ENCODE measurements at regions not wholly inside any gene's neighbourhood (a gene's known extent, or its start where the extent isn't known, plus 50 kb on each side); places are given as distances from the start of the nearest gene placed in this dataset.
A peak's percentile ranks its signal among the peaks of the same experiment; 100 is the strongest.

GRCh38 chr2:4840791-4841190 lies 851.4 kb upstream of the SOX11 start:
- no peak for DNase-seq (ENCODE audit: low spot score)

DNA sequence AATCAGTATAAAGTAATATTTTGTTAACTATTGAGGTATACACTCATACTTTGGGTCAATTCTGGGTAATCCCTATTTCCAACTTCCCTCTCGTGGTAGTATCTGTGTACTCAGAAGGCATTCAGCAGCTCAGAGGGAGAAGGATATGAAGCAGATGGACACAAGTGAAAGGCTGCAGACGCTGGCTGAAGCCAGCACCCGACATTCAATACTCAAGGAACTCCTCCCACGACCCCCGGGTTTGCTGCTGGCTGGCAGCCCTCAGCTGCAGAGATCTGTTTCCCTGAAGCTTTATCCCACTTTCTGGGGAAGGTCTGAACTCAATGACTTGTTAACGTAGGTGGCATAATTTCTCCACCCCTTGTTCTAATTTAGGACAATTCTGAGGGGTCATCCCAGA lies 847.3 kb upstream of the SOX11 start:
- no peak for DNase-seq (ENCODE audit: low spot score)

- no peak for DNase-seq (ENCODE audit: low spot score)
These were observed 830.2 kb upstream of the SOX11 start for GRCh38 chr2:4862031-4862430.

DNA sequence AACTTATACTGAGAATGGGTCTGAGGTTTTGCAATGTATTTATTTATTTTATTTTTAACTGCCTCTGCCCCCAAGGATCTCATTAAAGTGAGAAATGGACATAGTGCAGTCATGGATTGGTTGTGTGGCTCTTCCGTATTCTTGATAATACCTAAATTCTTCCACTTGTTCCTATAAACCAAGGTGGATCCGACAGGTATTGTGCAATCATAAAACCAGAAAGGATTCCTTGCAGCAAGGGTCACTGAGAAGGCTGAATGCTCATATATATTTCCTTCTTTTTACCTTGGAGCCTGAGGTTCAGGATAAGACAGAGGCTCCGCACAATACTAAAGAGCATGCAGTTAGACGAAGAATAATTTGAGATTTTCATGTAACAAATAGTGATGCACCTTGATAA lies 826.0 kb upstream of the SOX11 start:
- DNase-seq (ENCODE audit: low spot score) = no peak

GRCh38 chr2:4868466-4868865 lies 823.7 kb upstream of the SOX11 start:
- DNase-seq (ENCODE audit: low spot score) = no peak

GRCh38 chr2:4869154-4869553 lies 823.0 kb upstream of the SOX11 start:
- no peak for DNase-seq (ENCODE audit: low spot score)

DNA sequence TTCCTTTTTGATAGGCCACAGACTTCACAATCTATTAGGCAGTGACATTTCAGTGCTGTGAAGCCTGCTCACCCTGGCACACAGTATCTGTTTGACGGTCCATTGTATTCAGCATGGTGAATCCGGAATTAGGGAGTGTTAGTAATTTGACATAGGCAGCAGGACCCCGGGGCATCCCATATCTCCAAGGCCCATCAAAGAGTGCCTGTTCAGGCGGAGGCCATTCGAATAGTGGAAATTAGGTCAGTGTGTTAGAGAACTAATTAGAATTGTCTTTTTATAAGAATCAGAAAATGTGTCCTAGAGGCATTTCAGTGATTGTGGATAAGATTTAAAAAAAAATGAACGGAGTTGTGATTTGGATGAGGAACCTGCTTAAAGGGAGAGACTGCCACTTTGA lies 818.8 kb upstream of the SOX11 start:
- DNase-seq (ENCODE audit: low spot score) = no peak

DNA sequence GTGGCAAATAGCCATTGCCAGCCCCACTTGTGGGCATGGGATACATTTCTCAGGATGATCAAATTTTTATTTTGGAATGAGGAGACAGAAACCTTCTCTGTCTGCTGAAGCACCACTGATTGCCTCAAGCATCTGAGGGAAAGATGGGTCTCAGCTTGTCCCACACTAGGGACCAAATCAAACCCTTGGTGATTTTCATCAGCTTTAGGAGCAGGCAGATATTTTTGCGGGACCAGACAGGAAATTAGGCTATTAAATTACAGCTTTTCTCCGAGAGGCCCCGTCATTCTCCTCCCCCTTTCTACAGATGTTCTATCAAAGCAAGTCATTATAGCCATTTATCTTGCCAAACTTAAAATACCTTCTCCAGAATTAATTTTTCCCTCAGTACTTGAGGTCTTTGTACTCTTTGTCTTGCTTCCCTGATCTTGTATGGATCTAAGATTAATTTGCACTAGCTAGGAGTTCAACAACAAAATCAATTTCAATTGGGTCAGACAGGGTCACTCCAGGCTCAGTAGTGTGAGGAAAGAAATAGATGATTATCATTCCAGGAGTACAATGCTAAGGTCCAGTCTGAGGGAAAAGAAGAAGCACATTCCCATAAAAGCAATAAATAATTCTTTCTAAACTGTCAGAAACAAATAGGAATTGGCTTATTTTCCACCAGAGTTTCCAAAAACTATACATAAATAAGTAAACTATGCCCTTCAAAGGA lies 818.1 kb upstream of the SOX11 start:
- DNase-seq (ENCODE audit: low spot score) = no peak

DNA sequence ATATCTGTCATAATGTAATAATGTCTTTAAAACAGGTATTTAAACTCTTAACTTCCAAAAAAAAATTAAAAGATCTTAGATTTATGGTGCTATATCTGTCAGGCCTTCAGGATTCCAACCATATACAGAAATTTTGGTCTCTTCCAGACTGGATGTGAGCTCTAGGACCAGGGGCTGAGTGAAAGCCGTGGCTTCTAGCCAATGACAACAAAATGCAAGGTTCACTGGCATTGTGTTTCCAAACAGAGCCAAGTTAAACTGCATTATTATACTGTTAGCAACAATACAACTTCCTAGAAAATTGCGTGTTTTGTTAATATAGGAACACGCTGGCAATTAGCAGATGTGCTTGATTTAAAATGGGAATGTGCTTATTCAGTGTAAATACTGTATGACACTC lies 809.8 kb upstream of the SOX11 start:
- no peak for DNase-seq (ENCODE audit: low spot score)

DNA sequence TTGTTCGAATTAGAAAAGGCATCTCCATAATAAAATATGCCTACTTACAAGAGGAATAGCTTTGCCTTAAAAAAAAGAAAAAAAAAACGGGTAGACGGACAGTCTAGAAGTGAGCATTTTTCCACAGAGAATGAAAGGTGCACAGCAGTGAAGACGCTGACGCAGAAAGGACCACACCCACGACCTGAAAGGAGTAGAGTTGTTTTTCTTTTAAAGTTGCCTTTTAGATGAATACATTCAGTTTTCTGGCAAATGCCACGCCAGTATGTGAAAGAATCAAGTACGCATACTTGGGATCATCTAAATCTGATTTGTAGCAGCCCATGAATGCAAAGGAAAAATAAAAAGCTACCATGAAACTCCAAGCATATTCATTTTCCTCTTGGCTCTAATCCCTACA lies 809.2 kb upstream of the SOX11 start:
- DNase-seq (ENCODE audit: low spot score) = no peak

- no peak for DNase-seq (ENCODE audit: low spot score)
These were observed 808.8 kb upstream of the SOX11 start for GRCh38 chr2:4883375-4883774.

GRCh38 chr2:4884117-4884571 lies 808.0 kb upstream of the SOX11 start:
- no peak for DNase-seq (ENCODE audit: low spot score)

DNA sequence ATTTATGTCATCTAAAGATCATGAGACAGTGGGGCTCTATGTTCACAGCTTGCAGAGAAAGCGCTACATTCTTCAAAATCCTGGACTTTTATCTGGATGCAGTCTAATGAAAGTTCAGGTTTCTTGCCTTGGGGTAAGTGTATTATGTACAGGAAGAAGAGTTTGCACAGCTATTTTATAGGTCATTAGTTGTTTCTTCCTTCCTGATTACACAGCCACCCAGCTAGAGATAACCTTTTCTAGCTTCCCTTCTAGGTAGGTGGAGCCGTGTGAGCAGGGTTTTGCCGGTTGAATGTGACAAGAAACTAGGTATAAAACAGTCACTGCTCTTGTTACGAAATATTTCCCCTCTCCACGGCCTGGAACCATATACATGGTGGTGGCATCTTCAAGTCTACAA lies 800.8 kb upstream of the SOX11 start:
- DNase-seq (ENCODE audit: low spot score) = no peak

- peak; percentile 28 for DNase-seq (ENCODE audit: low spot score)
These were observed 796.8 kb upstream of the SOX11 start for GRCh38 chr2:4895371-4895770.

DNA sequence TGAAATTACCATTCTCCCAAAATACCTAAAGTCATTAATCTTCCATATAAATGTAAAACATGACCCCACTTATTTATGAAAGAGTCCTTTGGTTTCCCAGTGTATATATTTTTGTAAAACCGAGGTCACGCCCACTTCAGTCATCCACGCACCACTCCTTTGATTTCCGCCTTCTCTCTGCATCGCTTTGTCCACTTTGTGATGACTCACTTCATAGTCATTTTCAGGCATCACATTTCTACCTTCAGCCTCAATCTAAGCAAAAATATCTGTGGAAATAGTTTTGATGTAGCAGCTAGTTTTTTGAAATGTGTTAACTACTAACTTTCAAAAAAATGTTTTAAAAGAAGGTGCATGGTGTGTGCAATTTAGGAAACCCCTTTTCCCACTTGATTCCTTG lies 793.5 kb upstream of the SOX11 start:
- peak; percentile 81 for DNase-seq (ENCODE audit: low spot score)

DNA sequence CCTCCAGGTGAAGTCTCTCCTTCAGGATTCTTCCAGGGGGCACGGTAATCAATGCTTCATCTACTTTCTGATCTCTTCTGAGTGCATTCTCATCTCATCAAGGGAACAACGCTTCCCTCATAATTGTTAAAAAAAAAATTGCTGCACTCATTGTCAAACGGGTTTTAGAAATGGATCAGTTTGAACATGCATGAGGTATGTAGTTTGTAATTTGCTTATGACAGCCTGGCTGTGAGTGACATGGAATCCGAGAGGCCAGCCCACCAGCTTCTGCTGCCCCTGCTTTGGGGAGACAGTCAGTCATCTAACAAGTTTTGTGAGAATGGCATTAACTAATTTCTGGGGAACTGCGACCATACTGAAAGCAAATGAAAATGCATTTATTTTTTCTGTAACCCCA lies 791.9 kb upstream of the SOX11 start:
- no peak for DNase-seq (ENCODE audit: low spot score)

DNA sequence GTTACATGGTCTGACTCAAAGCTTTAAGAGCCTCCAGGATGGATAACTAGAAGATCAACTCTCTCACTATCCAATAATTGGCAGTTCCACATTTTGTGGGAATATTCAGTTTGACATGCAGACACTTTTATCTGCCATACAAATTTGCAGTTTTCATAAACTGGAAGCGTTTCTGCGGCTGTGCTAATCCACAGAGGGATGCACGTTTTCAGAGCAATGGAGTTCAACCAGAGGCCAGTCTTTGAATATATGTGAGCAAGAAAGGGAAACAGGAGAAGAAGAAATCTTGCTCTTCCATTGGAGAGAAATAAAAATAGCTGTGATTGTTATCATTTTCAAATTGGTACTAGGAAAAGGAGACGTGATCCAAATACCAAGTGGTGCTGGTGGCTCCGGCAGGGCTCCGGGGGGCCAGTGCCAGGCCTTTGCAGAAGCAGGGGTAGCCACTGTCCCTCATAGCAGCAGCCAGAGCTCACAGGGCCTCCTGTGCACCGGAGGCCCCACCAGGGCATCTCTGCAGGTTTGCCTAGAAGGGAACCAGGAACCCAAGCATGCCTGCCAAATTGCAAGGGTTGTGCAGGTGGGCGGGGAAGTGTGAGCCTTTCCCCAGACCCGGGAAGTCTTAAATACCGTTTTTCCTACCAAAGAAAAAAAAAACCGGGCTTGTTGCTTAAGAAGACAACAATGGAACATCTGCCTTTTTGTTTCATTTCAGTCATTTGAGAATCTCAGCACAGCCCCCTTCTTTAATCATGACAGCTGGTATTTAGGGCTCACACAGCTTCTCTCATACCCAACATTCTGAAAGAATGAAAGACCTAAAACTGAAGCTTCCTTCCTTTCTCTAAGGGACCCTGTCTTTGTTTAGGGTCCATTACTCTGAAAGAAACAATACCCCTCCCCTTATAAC lies 791.1 kb upstream of the SOX11 start:
- DNase-seq (ENCODE audit: low spot score) = no peak

DNA sequence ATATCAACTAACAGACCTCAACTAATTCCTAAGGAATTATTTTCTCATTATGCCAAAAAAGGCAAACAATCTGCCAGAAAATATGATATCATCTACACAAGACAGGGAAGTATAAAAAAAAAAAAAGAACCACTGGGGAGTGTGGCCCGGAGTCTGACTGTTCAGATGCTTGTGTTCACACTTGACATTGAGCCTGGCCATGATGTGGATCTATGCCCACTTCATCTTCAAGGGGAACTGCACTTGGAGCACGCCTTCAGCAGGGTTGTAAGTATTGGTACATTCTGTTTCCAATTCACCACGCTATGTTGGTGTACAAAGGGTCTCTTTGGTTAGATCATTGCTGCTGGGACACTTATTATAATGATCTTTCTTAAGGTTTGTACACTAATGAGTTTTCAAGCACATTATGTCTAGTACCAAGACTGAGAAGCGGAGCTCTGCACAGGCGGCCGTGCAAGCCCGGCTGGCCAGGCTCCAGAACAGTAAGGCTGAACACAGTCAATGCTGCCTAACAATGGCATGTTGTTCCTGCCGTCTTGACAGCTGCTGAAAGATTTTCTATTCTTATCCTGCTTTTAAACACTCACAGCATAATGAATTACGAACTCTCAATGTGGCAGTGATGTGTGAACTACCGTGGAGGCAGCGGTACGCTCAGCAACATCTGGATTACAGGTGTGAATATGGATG lies 788.4 kb upstream of the SOX11 start:
- DNase-seq (ENCODE audit: low spot score) = no peak

DNA sequence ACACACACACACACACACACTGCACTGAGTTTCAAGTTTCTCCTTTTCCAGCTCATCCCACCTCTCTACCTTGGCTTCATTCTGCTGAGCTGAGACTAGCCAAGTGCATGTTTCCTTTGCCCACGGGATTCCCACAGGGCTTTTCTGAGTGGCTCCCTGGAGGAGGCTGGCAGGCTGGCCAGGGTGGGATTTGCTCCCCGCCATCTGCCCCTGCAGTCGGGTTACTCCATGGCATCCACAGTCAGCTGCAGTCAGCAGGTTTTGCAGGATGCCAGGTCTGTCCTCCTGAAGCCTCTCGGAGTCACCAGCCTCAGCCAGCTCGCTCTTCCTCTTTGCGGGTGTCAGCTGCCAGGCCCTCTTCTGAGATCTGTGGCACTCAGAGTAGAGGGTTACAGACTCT lies 783.7 kb upstream of the SOX11 start:
- no peak for DNase-seq (ENCODE audit: low spot score)

- DNase-seq (ENCODE audit: low spot score) = no peak
These were observed 782.7 kb upstream of the SOX11 start for GRCh38 chr2:4909346-4910009.

DNA sequence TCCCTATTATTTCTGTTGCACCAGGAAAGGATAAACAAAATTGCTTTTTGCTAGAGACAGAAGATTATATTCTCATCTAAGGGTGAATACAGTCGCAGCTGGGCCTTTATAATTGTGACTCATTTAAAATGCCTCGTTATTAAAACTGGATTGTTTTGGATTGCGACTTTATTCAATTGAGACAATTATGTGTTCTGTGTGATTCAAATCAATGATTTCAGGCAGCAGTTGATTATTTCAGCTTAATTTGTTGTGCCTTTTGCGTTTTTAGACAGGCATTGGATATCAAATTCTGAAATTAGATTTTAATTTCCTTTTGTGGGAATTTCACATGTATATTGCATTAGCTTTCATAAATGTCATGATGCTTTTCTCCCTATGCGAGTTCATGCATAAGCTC lies 778.1 kb upstream of the SOX11 start:
- no peak for DNase-seq (ENCODE audit: low spot score)

GRCh38 chr2:4914551-4914950 lies 777.6 kb upstream of the SOX11 start:
- DNase-seq (ENCODE audit: low spot score) = peak; percentile 85
